ENCODE measurements at regions not wholly inside any gene's neighbourhood (a gene's known extent, or its start where the extent isn't known, plus 50 kb on each side); places are given as distances from the start of the nearest gene placed in this dataset.

- ATAC-seq (no peak), DNase-seq (no peak)
- Mint-ChIP-seq H3K27me3 (no peaks in the 10 kb centered on the region), H3K9me3 (no peaks in the 10 kb centered on the region), H3K4me1 (ENCODE audit: low read depth) (peaks cover 62% of the 10 kb centered on the region), H3K4me3 (no peak overlapping the region), H3K36me3 (ENCODE audit: low read depth) (peaks cover 25% of the 10 kb centered on the region), H3K27ac (no peak overlapping the region)
- ChIA-PET POLR2A (no interaction called here), CTCF (interaction anchor here (1.0 kb wide), 1 partner anchor 529 kb away, joined by 3 read pairs; no protein-coding TSS in a partner anchor)
- no peak for TF ChIP-seq CTCF (IDR thresholded peaks at IDR 0.05)
- intact Hi-C loops (cut with micrococcal nuclease) = loop anchor here (10.0 kb wide), 1 partner anchor 525 kb away; no protein-coding TSS in a partner anchor
Measured at GRCh38 chr13:73759434-73759833, 374.8 kb downstream of the KLF12 start.

- ChIA-PET POLR2A (no interaction called here), CTCF (interaction anchor here (1.2 to 3.5 kb wide), 3 partner anchors 9 to 11 kb away, joined by 3 to 34 read pairs (median 3); no protein-coding TSS in a partner anchor)
- no peak overlapping the region for H3K4me3 Mint-ChIP-seq
- peak overlapping the region; percentile 50 for H3K27ac Mint-ChIP-seq
- DNase-seq (no peak), ATAC-seq (no peak)
- H3K9me3 Mint-ChIP-seq = no peaks in the 10 kb centered on the region
- intact Hi-C loops (cut with micrococcal nuclease) = loop anchor here (10.0 kb wide), 1 partner anchor 527 kb away; no protein-coding TSS in a partner anchor
- H3K4me1 Mint-ChIP-seq (ENCODE audit: low read depth) = peaks cover 52% of the 10 kb centered on the region
- TF ChIP-seq CTCF (IDR thresholded peaks at IDR 0.05) = no peak
- H3K36me3 Mint-ChIP-seq (ENCODE audit: low read depth) = peaks cover 12% of the 10 kb centered on the region
- no peaks in the 10 kb centered on the region for H3K27me3 Mint-ChIP-seq
Measured at GRCh38 chr13:73757481-73758233, 376.5 kb downstream of the KLF12 start.

GRCh38 chr13:73754727-73755292 lies 379.4 kb downstream of the KLF12 start:
- H3K4me1 Mint-ChIP-seq (ENCODE audit: low read depth) = peaks cover 31% of the 10 kb centered on the region
- H3K27me3 Mint-ChIP-seq = no peaks in the 10 kb centered on the region
- peaks cover 8% of the 10 kb centered on the region for H3K36me3 Mint-ChIP-seq (ENCODE audit: low read depth)
- ATAC-seq = no peak
- ChIA-PET CTCF (interaction anchor here (0.6 to 3.5 kb wide), 8 partner anchors 9 to 819 kb away, joined by 3 to 34 read pairs (median 6); no protein-coding TSS in a partner anchor), POLR2A (no interaction called here)
- intact Hi-C loops (cut with micrococcal nuclease) = loop anchor here (10.0 kb wide), 1 partner anchor 530 kb away; no protein-coding TSS in a partner anchor
- no peak overlapping the region for H3K4me3 Mint-ChIP-seq
- H3K27ac Mint-ChIP-seq = no peak overlapping the region
- DNase-seq = peak; percentile 12
- no peaks in the 10 kb centered on the region for H3K9me3 Mint-ChIP-seq
- TF ChIP-seq CTCF (IDR thresholded peaks at IDR 0.05) = peak; percentile 81

GRCh38 chr13:73754241-73754640 lies 380.0 kb downstream of the KLF12 start:
- Mint-ChIP-seq H3K27ac (no peak overlapping the region), H3K27me3 (no peaks in the 10 kb centered on the region), H3K36me3 (ENCODE audit: low read depth) (peaks cover 8% of the 10 kb centered on the region), H3K9me3 (no peaks in the 10 kb centered on the region), H3K4me1 (ENCODE audit: low read depth) (peaks cover 25% of the 10 kb centered on the region), H3K4me3 (no peak overlapping the region)
- no peak for TF ChIP-seq CTCF (IDR thresholded peaks at IDR 0.05)
- ChIA-PET POLR2A (no interaction called here), CTCF (interaction anchor here (1.0 to 3.5 kb wide), 5 partner anchors 13 to 820 kb away, joined by 3 to 34 read pairs (median 7); no protein-coding TSS in a partner anchor)
- intact Hi-C loops (cut with micrococcal nuclease) = loop anchor here (10.0 kb wide), 1 partner anchor 531 kb away; no protein-coding TSS in a partner anchor
- no peak for ATAC-seq
- DNase-seq = no peak

- peaks cover 14% of the 10 kb centered on the region for H3K36me3 Mint-ChIP-seq (ENCODE audit: low read depth)
- intact Hi-C loops (cut with micrococcal nuclease) = loop anchor here (10.0 kb wide), 1 partner anchor 534 kb away; no protein-coding TSS in a partner anchor
- no peaks in the 10 kb centered on the region for H3K27me3 Mint-ChIP-seq
Measured at GRCh38 chr13:73751290-73751689, 382.9 kb downstream of the KLF12 start.

More at GRCh38 chr13:73751290-73751689, 382.9 kb downstream of the KLF12 start:
- TF ChIP-seq CTCF (IDR thresholded peaks at IDR 0.05) = no peak
- Mint-ChIP-seq H3K4me1 (ENCODE audit: low read depth) (peaks cover 10% of the 10 kb centered on the region), H3K9me3 (peaks cover 4% of the 10 kb centered on the region), H3K4me3 (no peak overlapping the region), H3K27ac (no peak overlapping the region)
- ChIA-PET CTCF (interaction anchor here (1.5 to 1.6 kb wide), 2 partner anchors 11 to 1468 kb away, joined by 4 to 5 read pairs; no protein-coding TSS in a partner anchor), POLR2A (no interaction called here)
- DNase-seq = no peak
- ATAC-seq = no peak
